ENCODE measurements at regions not wholly inside any gene's neighbourhood (a gene's known extent, or its start where the extent isn't known, plus 50 kb on each side); places are given as distances from the start of the nearest gene placed in this dataset.

DNA sequence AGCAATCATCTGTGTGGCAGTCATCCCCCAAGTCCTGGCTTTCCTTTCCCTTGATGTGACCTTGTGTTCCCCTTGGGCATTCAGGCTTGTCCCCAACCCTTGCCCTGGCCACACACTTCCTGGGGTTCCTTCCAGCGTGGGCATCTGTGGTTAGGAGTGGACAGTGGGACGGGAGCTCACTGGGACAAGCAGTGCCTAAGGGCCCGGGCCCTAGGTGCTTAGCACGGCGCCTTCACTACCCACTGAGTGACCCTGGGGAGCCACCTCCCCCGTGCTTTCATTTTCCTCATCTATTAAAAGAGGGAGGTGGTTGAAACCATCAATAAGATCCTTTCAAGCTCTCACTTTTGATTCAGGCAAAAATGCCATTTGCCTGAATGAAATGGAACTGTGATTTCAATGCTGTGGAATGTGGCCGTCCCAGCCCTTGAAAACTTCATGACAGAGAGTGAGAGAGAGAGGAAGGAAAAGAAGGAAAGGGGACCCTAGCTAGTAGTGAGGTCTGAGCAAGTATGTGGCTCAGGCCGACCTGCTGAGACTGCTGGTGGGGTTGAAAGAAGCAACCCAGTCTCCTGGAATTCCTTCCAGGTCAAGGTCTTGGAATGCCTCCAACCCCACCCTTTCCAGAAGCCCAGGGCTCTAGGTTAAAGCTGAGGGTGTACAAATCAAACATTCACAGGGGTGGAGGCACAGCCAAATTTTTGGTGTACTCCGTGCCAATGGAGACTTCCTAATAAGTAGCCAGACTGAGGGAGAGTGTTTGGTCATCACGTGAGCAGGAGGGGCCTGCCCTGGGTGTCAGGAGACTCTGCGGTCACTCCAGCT, 302.9 kb downstream of the TLE3 start:
- no peaks in the 10 kb centered on the region for H3F3A ChIP-seq (ENCODE audit: control insufficient read depth, insufficient read depth)
- no peaks in the 10 kb centered on the region for H3K36me3 ChIP-seq (ENCODE audit: control insufficient read depth, low read length)
- H3K4me3 ChIP-seq (ENCODE audit: low read length), result no peak overlapping the region
- TF ChIP-seq EZH2phosphoT487 (IDR thresholded peaks at IDR 0.05; ENCODE audit: borderline replicate concordance, low read length), result no peak
- TF ChIP-seq, protein P1, sequence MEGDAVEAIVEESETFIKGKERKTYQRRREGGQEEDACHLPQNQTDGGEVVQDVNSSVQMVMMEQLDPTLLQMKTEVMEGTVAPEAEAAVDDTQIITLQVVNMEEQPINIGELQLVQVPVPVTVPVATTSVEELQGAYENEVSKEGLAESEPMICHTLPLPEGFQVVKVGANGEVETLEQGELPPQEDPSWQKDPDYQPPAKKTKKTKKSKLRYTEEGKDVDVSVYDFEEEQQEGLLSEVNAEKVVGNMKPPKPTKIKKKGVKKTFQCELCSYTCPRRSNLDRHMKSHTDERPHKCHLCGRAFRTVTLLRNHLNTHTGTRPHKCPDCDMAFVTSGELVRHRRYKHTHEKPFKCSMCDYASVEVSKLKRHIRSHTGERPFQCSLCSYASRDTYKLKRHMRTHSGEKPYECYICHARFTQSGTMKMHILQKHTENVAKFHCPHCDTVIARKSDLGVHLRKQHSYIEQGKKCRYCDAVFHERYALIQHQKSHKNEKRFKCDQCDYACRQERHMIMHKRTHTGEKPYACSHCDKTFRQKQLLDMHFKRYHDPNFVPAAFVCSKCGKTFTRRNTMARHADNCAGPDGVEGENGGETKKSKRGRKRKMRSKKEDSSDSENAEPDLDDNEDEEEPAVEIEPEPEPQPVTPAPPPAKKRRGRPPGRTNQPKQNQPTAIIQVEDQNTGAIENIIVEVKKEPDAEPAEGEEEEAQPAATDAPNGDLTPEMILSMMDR (IDR thresholded peaks at IDR 0.05; ENCODE audit: low read depth, low read length, poor library complexity, severe bottlenecking), result no peak
- no peaks in the 10 kb centered on the region for H4K20me1 ChIP-seq (ENCODE audit: control insufficient read depth, insufficient read depth, low read depth, low read length)
- no peaks in the 10 kb centered on the region for H3K9me3 ChIP-seq (ENCODE audit: control insufficient read depth, insufficient read depth, low read length)
- no peaks in the 10 kb centered on the region for H3K4me1 ChIP-seq (ENCODE audit: control insufficient read depth, low read length)
- no peak overlapping the region for H3K27ac ChIP-seq (ENCODE audit: low read depth, low read length)
- H3K27me3 ChIP-seq (ENCODE audit: control insufficient read depth, low read length), result peaks cover 11% of the 10 kb centered on the region; the same call in 1 of the 2 replicates
- no peak overlapping the region for H3K4me2 ChIP-seq (ENCODE audit: low read length)
- H3K9me2 ChIP-seq (replicated peaks; ENCODE audit: control insufficient read depth, low read length), result no peaks in the 10 kb centered on the region
- H3K79me2 ChIP-seq (ENCODE audit: control insufficient read depth, low read length), result no peaks in the 10 kb centered on the region

DNA sequence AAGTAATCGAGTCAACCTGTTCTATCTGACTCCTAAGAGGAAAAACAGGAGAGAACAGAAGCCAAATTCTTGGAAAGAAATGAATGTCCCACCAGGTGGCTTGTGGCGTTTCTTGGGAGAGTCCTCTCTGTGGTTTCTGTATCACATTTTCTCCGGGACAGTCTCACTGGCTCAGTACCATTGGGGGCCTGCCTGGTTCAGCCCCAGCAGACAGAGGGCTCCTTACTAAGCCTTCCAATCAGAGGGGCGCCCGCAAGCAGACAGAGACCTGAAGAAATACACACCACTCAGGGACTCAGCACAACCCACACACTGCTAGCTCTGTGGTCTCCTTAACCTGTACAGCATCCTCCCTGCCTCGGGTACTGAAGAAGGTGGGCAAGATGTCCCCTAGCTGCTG, 302.1 kb downstream of the TLE3 start:
- Histone ChIP-seq H3K4me3 (ENCODE audit: low read length) (no peak overlapping the region), H3K79me2 (ENCODE audit: control insufficient read depth, low read length) (no peaks in the 10 kb centered on the region), H3K9me2 (replicated peaks; ENCODE audit: control insufficient read depth, low read length) (no peaks in the 10 kb centered on the region), H3K27me3 (ENCODE audit: control insufficient read depth, low read length) (peaks cover 11% of the 10 kb centered on the region; the same call in 1 of the 2 replicates), H3K4me2 (ENCODE audit: low read length) (no peak overlapping the region), H3K4me1 (ENCODE audit: control insufficient read depth, low read length) (no peaks in the 10 kb centered on the region), H3K9me3 (ENCODE audit: control insufficient read depth, insufficient read depth, low read length) (no peaks in the 10 kb centered on the region), H3K36me3 (ENCODE audit: control insufficient read depth, low read length) (no peaks in the 10 kb centered on the region), H3K27ac (ENCODE audit: low read depth, low read length) (no peak overlapping the region), H4K20me1 (ENCODE audit: control insufficient read depth, insufficient read depth, low read depth, low read length) (no peaks in the 10 kb centered on the region), H3F3A (ENCODE audit: control insufficient read depth, insufficient read depth) (no peaks in the 10 kb centered on the region)
- TF ChIP-seq, protein P1 (IDR thresholded peaks at IDR 0.05; ENCODE audit: low read depth, low read length, poor library complexity, severe bottlenecking), result no peak
- no peak for TF ChIP-seq EZH2phosphoT487 (IDR thresholded peaks at IDR 0.05; ENCODE audit: borderline replicate concordance, low read length)

DNA sequence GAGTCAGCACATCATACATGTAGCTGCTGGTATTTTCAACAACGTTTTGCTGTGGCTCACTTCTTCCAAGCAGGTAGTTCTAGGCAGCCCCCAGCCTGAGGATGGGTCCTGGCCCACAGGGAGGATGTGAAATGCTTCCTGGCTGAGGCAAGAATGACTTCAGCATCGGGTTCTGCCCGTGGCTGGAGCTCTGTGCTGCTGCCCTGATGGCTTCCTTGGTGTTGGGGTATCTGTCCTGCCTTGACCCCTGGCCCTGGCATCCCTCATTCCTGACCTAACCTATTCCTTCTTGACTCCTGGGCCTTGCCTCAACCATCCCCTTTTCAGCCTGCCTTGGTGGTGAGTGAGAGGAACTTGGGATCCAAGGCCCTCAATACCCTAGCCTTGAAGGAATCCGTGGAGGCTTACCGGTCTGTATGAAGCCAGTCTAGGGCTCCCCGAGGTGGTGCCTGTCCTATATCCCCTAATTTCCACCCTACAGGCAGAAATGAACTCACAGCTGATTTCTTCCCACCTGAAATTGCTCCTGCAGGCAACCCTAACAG, 300.6 kb downstream of the TLE3 start:
- no peaks in the 10 kb centered on the region for H3K9me3 ChIP-seq (ENCODE audit: control insufficient read depth, insufficient read depth, low read length)
- no peaks in the 10 kb centered on the region for H3F3A ChIP-seq (ENCODE audit: control insufficient read depth, insufficient read depth)
- H3K36me3 ChIP-seq (ENCODE audit: control insufficient read depth, low read length), result no peaks in the 10 kb centered on the region
- H4K20me1 ChIP-seq (ENCODE audit: control insufficient read depth, insufficient read depth, low read depth, low read length), result no peaks in the 10 kb centered on the region
- TF ChIP-seq, protein P1 (IDR thresholded peaks at IDR 0.05; ENCODE audit: low read depth, low read length, poor library complexity, severe bottlenecking), result no peak
- TF ChIP-seq EZH2phosphoT487 (IDR thresholded peaks at IDR 0.05; ENCODE audit: borderline replicate concordance, low read length), result no peak
- H3K27ac ChIP-seq (ENCODE audit: low read depth, low read length), result no peak overlapping the region
- no peaks in the 10 kb centered on the region for H3K9me2 ChIP-seq (replicated peaks; ENCODE audit: control insufficient read depth, low read length)
- H3K4me2 ChIP-seq (ENCODE audit: low read length), result no peak overlapping the region
- no peaks in the 10 kb centered on the region for H3K4me1 ChIP-seq (ENCODE audit: control insufficient read depth, low read length)
- no peaks in the 10 kb centered on the region for H3K79me2 ChIP-seq (ENCODE audit: control insufficient read depth, low read length)
- no peak overlapping the region for H3K4me3 ChIP-seq (ENCODE audit: low read length)
- peaks cover 9% of the 10 kb centered on the region for H3K27me3 ChIP-seq (ENCODE audit: control insufficient read depth, low read length)

Measured in DOHH2 (cell line).